CD4-positive, CD25-positive, alpha-beta regulatory T cell (primary cell): ENCODE measurements at regions not wholly inside any gene's neighbourhood (a gene's known extent, or its start where the extent isn't known, plus 50 kb on each side); places are given as distances from the start of the nearest gene placed in this dataset.
A peak's percentile ranks its signal among the peaks of the same experiment; 100 is the strongest.

Experiments
- ATAC-seq, 2 donors: fragments of 150-1000 bp; cut with Tn5 transposase; one replicate each; pipeline ENCODE4 v1.10.0; 2021; ENCODE audit warnings: low read depth in 2 of 2, moderate number of reproducible peaks in 2 of 2, moderate library complexity in 1 of 2
- DNase-seq, 3 donors: peaks; one replicate each; pipeline versions ENCODE4 v3.0.0 to v3.0.0-alpha.2; 2012 to 2022; ENCODE audit warnings: mixed read lengths in 1 of 3
- H3K27ac ChIP-seq: one replicate; pipeline ENCODE4 v1.7.0; 2013; ENCODE audit warnings: mild to moderate bottlenecking, low read length; ENCODE audit not compliant: insufficient read depth, poor library complexity, severe bottlenecking
- H3K27me3 ChIP-seq: one replicate; pipeline ENCODE4 v1.7.0; 2013; ENCODE audit warnings: low read length; ENCODE audit not compliant: control insufficient read depth, insufficient read depth
- H3K36me3 ChIP-seq: one replicate; pipeline ENCODE4 v1.7.0; 2013; ENCODE audit warnings: mild to moderate bottlenecking, low read length, moderate library complexity; ENCODE audit not compliant: control insufficient read depth, insufficient read depth
- H3K4me1 ChIP-seq: 2 replicates; pipeline ENCODE4 v1.7.0; 2013; ENCODE audit warnings: mild to moderate bottlenecking, low read length; ENCODE audit not compliant: insufficient read depth, control insufficient read depth, poor library complexity, severe bottlenecking
- H3K4me3 ChIP-seq: one replicate; pipeline ENCODE4 v1.7.0; 2013; ENCODE audit warnings: low read depth, mild to moderate bottlenecking, low read length, moderate library complexity
- H3K9me3 ChIP-seq, 2 experiments: 1 replicate in 1 of 2; 2 replicates in 1 of 2; pipeline ENCODE4 v1.7.0; 2013; ENCODE audit warnings: low read length in 2 of 2, mild to moderate bottlenecking in 1 of 2, moderate library complexity in 1 of 2; ENCODE audit not compliant: control insufficient read depth in 2 of 2
- H3K27ac Mint-ChIP-seq, 3 donors: one replicate each; pipeline ENCODE4 v1.8.0; 2020 to 2022; ENCODE audit warnings: mild to moderate bottlenecking in 3 of 3, mixed read lengths in 3 of 3, moderate library complexity in 2 of 3
- H3K27me3 Mint-ChIP-seq: one replicate; pipeline ENCODE4 v1.8.0; 2022; ENCODE audit warnings: mild to moderate bottlenecking, mixed read lengths
- H3K36me3 Mint-ChIP-seq: one replicate; pipeline ENCODE4 v1.8.0; 2020; ENCODE audit warnings: mixed read lengths
- H3K4me1 Mint-ChIP-seq, 4 donors: one replicate each; pipeline ENCODE4 v1.8.0; 2020 to 2022; ENCODE audit warnings: mixed read lengths in 4 of 4, mild to moderate bottlenecking in 1 of 4
- H3K4me3 Mint-ChIP-seq, 4 donors: one replicate each; pipeline ENCODE4 v1.8.0; 2020 to 2022; ENCODE audit warnings: mild to moderate bottlenecking in 4 of 4, mixed read lengths in 4 of 4, moderate library complexity in 3 of 4
- H3K9me3 Mint-ChIP-seq, 7 donors: one replicate each; pipeline ENCODE4 v1.8.0; 2020 to 2022; ENCODE audit warnings: mixed read lengths in 7 of 7, mild to moderate bottlenecking in 3 of 7, moderate library complexity in 2 of 7

DNA sequence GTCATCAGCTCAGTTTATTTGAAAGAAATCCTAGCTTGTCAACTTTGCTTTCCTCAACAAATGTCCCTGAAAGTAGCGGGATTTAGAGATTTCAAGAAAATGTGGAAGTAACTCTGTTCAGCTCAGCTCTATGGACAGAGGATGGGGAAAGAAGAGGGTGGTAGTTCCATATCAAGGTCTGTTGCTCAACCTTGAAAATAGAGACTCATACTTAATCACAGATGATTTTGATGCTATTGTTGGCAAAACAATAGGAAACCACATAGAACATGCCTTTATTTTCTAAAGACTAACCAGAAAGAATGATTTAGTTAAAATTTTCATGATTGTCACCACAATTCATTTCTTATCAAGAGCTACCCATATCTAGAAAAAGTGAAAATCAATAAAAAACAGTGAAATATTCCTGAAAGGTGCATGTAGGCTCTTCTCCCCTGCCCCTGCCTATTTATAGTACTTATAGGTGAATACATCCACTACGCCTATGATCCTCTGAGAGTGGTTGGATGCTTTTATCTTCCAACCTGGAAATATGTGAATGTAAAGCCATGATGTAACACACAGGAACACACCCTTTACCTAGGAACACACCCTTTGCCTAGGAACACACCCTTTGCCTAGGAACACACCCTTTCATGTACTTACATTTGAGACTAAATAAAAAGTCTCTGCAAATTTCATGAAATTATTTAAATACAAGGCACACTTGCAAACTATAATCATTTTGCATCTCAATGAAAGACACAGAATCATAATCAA lies 65.8 kb downstream of the ETAA1 start:
- H3K4me3 ChIP-seq: no peak overlapping the region
- H3K36me3 ChIP-seq: no peaks in the 10 kb centered on the region
- H3K4me1 ChIP-seq: no peaks in the 10 kb centered on the region
- no peaks in the 10 kb centered on the region for H3K27me3 ChIP-seq
- no peaks in the 10 kb centered on the region for H3K9me3 ChIP-seq
- Mint-ChIP-seq H3K9me3 (no peaks in the 10 kb centered on the region), H3K4me1 (no peaks in the 10 kb centered on the region), H3K27ac (no peak overlapping the region), H3K27me3 (no peaks in the 10 kb centered on the region), H3K36me3 (no peaks in the 10 kb centered on the region), H3K4me3 (no peak overlapping the region)
- H3K27ac ChIP-seq: no peak overlapping the region
- no peak for ATAC-seq
- no peak for DNase-seq

DNA sequence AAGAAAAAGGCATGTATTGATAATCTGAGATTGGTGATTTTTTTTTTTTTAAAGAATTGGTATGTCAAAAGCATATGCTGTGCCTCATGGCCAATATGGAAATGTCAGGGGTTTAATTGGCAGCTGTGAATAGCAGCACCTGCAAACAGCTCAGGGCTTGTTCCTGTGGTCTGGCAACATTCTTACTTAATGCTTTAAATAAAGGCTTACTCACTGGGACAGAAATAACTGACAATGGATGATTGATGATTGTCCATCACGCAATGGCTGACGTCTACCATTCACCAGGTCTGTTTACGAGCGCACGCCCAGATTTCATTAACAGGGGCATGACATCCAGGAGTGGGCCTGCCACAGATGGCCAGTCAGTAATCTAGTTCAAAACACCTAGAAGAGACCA lies 66.7 kb downstream of the ETAA1 start:
- Histone ChIP-seq H3K27me3 (no peaks in the 10 kb centered on the region), H3K4me1 (no peaks in the 10 kb centered on the region), H3K36me3 (no peaks in the 10 kb centered on the region), H3K27ac (no peak overlapping the region), H3K4me3 (no peak overlapping the region), H3K9me3 (no peaks in the 10 kb centered on the region)
- no peak overlapping the region for H3K4me3 Mint-ChIP-seq
- no peak overlapping the region for H3K27ac Mint-ChIP-seq
- H3K9me3 Mint-ChIP-seq: no peaks in the 10 kb centered on the region
- no peaks in the 10 kb centered on the region for H3K4me1 Mint-ChIP-seq
- ATAC-seq: no peak
- no peaks in the 10 kb centered on the region for H3K27me3 Mint-ChIP-seq
- DNase-seq: no peak
- H3K36me3 Mint-ChIP-seq: no peaks in the 10 kb centered on the region

DNA sequence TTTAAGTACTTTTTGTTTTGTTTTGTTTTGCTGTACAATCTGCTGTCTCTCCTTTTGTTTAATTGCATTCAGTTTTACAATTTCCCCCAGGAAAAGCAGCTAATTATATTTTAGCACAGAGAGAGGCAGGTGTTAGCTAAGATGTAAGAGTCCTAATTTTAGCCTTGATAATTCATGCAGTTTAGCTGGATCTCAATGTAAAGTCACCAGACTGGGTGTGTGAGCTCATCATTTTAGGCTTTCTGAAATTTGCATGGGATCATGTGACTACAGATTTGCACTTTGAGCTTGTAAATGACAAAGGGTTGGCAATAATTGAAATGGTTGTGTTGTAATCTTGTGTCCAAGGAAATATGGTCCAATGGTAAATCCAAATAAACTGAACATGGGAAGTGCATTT lies 68.5 kb downstream of the ETAA1 start:
- no peaks in the 10 kb centered on the region for H3K4me1 ChIP-seq
- ATAC-seq (no peak), DNase-seq (no peak)
- Mint-ChIP-seq H3K36me3 (no peaks in the 10 kb centered on the region), H3K27ac (no peak overlapping the region), H3K9me3 (no peaks in the 10 kb centered on the region), H3K4me1 (no peaks in the 10 kb centered on the region), H3K4me3 (no peak overlapping the region), H3K27me3 (no peaks in the 10 kb centered on the region)
- no peaks in the 10 kb centered on the region for H3K27me3 ChIP-seq
- H3K27ac ChIP-seq: no peak overlapping the region
- no peak overlapping the region for H3K4me3 ChIP-seq
- no peaks in the 10 kb centered on the region for H3K9me3 ChIP-seq
- H3K36me3 ChIP-seq: no peaks in the 10 kb centered on the region

DNA sequence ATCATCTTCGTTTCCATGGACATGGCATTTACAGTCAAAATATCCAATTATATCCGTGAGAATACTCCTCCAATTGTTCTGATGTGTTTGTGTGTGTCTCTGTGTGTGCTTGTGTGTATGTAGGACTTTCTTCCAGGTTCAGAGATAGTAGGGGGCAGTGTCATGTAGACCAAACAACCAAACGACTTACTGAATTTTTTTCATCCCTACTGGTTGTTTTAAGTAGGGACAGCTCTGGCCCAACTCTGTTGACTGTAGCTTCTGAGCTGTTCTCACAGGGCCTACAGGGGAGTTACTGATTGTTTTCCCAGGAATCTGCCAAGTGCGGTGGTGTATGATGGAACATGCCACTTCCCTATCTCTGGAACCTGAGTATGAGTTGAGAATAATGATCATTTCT lies 69.6 kb downstream of the ETAA1 start:
- H3K4me1 Mint-ChIP-seq: no peaks in the 10 kb centered on the region
- no peaks in the 10 kb centered on the region for H3K27me3 Mint-ChIP-seq
- ATAC-seq: no peak
- no peak overlapping the region for H3K4me3 Mint-ChIP-seq
- Histone ChIP-seq H3K4me3 (no peak overlapping the region), H3K27ac (no peak overlapping the region), H3K27me3 (no peaks in the 10 kb centered on the region), H3K36me3 (no peaks in the 10 kb centered on the region), H3K9me3 (no peaks in the 10 kb centered on the region), H3K4me1 (no peaks in the 10 kb centered on the region)
- no peaks in the 10 kb centered on the region for H3K36me3 Mint-ChIP-seq
- H3K9me3 Mint-ChIP-seq: no peaks in the 10 kb centered on the region
- no peak for DNase-seq
- H3K27ac Mint-ChIP-seq: no peak overlapping the region

DNA sequence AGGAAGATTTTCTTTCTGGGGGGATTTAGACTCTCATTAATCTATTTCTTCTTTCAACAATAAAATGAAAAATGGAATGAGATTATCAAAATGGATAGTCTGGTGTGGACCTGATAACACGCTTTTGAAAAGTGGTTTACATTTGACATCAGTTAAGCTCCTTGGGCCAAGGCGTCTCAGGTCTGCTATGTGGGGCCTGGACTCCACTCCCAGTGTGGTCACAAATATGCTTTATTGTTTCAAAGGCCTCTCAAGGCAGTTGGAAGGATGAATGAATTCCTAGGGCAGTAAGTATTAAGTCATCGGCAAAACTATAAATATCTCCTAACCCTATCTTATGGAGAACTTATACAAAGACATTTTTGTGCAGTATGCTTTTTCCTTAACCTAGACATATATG lies 74.5 kb downstream of the ETAA1 start:
- H3K27me3 ChIP-seq: no peaks in the 10 kb centered on the region
- H3K4me1 Mint-ChIP-seq: no peaks in the 10 kb centered on the region
- no peaks in the 10 kb centered on the region for H3K36me3 Mint-ChIP-seq
- H3K27ac Mint-ChIP-seq: no peak overlapping the region
- no peak overlapping the region for H3K4me3 ChIP-seq
- H3K27me3 Mint-ChIP-seq: peaks cover 12% of the 10 kb centered on the region
- H3K27ac ChIP-seq: no peak overlapping the region
- H3K36me3 ChIP-seq: no peaks in the 10 kb centered on the region
- DNase-seq (no peak), ATAC-seq (no peak)
- no peaks in the 10 kb centered on the region for H3K9me3 Mint-ChIP-seq
- H3K4me3 Mint-ChIP-seq: no peak overlapping the region
- no peaks in the 10 kb centered on the region for H3K4me1 ChIP-seq
- no peaks in the 10 kb centered on the region for H3K9me3 ChIP-seq

DNA sequence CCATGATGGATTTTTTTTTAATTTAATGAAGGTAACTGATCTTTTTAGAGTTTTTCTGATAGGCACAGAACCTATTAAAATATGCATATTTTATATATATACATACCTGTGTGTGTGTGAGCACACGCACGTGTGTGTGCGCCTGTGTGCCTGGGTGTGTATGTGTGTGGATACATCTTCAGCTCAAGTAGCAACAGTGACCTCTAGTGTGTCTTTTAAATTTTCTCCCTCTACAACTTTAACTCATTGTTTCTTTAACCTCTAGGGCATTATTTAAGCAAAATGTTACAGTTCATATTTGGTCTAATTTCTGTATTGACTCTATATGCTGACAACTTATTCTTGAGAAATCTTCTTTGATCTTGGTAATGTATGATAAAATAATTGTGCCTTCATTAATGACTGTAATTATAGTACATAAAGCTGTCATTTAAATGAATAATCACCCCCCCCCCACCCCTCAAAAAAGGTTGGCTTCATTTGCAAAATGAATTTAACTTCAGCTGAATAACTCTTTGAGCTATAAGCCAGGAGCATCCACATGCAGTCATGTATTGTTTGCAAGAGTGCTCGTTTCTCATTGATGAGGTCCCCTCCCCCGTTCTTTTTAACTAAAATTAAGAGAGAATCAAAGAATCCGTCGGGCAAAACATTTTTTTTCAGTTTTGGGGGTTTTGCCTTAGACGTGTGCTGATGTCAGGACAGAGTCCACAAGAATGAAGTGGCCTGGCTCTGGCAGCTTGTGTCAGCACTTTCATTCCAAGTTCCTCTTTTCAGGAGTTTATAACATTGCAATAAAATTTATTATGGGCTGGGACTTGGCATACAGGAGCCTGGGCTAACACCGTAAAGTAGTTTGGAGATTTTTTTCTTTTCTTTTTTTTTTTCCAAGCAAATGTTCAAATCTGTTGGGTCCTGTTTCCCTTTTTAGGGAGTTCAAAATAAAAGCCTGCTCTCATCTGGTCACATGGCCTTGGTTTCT lies 80.0 kb downstream of the ETAA1 start:
- peak in 1 of 3 donors; percentile 23 for DNase-seq
- Histone ChIP-seq H3K9me3 (no peaks in the 10 kb centered on the region), H3K27ac (no peak overlapping the region), H3K4me3 (no peak overlapping the region), H3K4me1 (no peaks in the 10 kb centered on the region), H3K36me3 (no peaks in the 10 kb centered on the region), H3K27me3 (no peaks in the 10 kb centered on the region)
- peaks cover 12% of the 10 kb centered on the region for H3K27me3 Mint-ChIP-seq
- no peak overlapping the region for H3K4me3 Mint-ChIP-seq
- H3K36me3 Mint-ChIP-seq: no peaks in the 10 kb centered on the region
- peaks cover 0 to 2% (median 0%) of the 10 kb centered on the region in 7 donors for H3K9me3 Mint-ChIP-seq
- ATAC-seq: no peak
- no peaks in the 10 kb centered on the region for H3K4me1 Mint-ChIP-seq
- no peak overlapping the region for H3K27ac Mint-ChIP-seq

DNA sequence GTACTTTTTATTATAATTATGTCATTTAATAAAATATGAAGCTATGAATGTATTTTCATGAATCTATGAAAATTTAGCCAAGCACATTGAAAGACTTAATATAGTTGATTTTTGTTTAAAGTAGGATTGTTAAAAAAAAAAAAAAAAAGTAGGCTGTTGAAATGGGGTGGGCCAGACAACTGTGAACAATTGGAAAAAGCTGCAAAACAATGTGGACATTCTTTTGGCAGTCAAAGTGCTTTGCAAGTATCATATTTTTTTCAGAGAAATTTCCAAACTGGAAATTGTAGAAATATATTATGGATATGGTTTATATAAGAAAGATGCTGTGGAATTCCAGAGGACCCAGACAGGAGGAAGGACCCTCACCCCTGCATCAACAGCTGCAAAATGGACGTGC lies 82.1 kb downstream of the ETAA1 start:
- Histone ChIP-seq H3K27ac (no peak overlapping the region), H3K9me3 (no peaks in the 10 kb centered on the region), H3K36me3 (no peaks in the 10 kb centered on the region), H3K4me1 (no peaks in the 10 kb centered on the region), H3K4me3 (no peak overlapping the region), H3K27me3 (no peaks in the 10 kb centered on the region)
- Mint-ChIP-seq H3K4me3 (no peak overlapping the region), H3K36me3 (no peaks in the 10 kb centered on the region), H3K9me3 (peaks cover 0 to 4% (median 0%) of the 10 kb centered on the region in 7 donors), H3K27me3 (peaks cover 3% of the 10 kb centered on the region), H3K4me1 (no peaks in the 10 kb centered on the region), H3K27ac (no peak overlapping the region)
- DNase-seq: no peak
- ATAC-seq: no peak
